ENCODE measurements at regions not wholly inside any gene's neighbourhood (a gene's known extent, or its start where the extent isn't known, plus 50 kb on each side); places are given as distances from the start of the nearest gene placed in this dataset.

DNA sequence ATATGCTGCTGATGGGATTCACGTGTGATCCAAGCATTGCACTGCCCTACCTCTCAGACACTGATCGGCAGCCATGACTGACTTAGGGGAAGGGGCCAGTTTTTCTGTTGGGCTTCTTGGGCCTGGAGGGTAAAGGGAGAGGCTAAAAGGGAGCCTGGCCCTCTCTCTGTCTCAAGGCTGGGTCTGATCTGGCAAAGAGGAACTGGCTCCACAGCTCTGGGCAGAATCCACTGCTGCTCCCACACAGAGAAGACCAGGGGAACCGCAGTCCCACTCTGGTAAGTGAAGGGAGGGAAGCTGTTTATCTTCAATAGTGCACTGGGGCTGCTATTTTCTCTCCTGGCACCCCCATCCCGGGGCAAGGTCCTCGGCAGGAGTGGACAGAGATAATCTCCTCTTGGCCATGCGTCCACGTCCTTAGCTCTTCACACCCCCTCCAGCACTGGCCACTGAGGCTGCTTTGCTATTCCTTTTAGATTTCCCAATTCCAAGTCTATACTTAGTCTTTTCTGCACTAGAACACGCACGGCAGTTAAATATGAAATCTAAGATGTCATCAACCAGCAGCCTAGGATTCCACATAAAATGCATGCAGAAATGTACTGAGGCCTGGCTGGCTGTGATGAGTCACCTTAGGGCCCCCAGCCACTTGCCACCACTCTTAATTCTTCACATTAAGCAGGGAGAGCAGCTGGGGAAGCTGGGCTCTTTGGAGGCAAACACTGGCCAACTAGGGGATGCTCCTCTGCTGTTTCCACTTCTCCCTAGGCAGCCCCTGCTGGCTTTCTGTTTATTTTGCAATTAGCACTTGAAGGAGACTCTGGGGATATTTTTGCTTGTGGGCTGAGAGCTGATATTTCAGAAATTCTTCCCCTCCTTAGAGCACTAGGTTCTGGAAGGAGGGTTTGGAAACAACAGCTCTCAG, 87.8 kb upstream of the ARMC2 start:
- Histone ChIP-seq H3K9ac (ENCODE audit: control insufficient read depth, extremely low read depth, insufficient read depth, low read length) (no peak overlapping the region), H3K9me3 (ENCODE audit: control insufficient read depth, low read depth, low read length) (no peaks in the 10 kb centered on the region), H3K9me1 (ENCODE audit: control insufficient read depth, extremely low read depth, insufficient read depth, low read length) (no peaks in the 10 kb centered on the region), H3K4me1 (ENCODE audit: control insufficient read depth, extremely low read depth, insufficient read depth, low read length) (peaks cover 3% of the 10 kb centered on the region), H3K36me3 (ENCODE audit: control insufficient read depth in 2 of 2, extremely low read depth in 1 of 2, insufficient read depth in 2 of 2, low read length in 2 of 2) (no peaks in the 10 kb centered on the region), H2AFZ (ENCODE audit: control insufficient read depth, low read length) (no peak overlapping the region), H3K79me2 (ENCODE audit: control insufficient read depth, insufficient read depth, low read length) (no peaks in the 10 kb centered on the region), H4K20me1 (ENCODE audit: control insufficient read depth, extremely low read depth, insufficient read depth, low read length) (no peaks in the 10 kb centered on the region), H3K4me2 (ENCODE audit: control insufficient read depth, extremely low read depth, insufficient read depth, low read depth, low read length) (no peak overlapping the region), H3K4me3 (ENCODE audit: control insufficient read depth in 2 of 3, extremely low read depth in 1 of 3, insufficient read depth in 2 of 3, low read depth in 1 of 3, low read length in 3 of 3) (no peak overlapping the region), H3K27ac (ENCODE audit: control insufficient read depth, insufficient read depth, low read length) (no peak overlapping the region), H3K27me3 (ENCODE audit: control insufficient read depth, extremely low read depth, insufficient read depth, low read length) (peaks cover 4% of the 10 kb centered on the region)
- TF ChIP-seq, protein P1, sequence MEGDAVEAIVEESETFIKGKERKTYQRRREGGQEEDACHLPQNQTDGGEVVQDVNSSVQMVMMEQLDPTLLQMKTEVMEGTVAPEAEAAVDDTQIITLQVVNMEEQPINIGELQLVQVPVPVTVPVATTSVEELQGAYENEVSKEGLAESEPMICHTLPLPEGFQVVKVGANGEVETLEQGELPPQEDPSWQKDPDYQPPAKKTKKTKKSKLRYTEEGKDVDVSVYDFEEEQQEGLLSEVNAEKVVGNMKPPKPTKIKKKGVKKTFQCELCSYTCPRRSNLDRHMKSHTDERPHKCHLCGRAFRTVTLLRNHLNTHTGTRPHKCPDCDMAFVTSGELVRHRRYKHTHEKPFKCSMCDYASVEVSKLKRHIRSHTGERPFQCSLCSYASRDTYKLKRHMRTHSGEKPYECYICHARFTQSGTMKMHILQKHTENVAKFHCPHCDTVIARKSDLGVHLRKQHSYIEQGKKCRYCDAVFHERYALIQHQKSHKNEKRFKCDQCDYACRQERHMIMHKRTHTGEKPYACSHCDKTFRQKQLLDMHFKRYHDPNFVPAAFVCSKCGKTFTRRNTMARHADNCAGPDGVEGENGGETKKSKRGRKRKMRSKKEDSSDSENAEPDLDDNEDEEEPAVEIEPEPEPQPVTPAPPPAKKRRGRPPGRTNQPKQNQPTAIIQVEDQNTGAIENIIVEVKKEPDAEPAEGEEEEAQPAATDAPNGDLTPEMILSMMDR (optimal IDR thresholded peaks at IDR 0.05 in 1 of 3, IDR thresholded peaks at IDR 0.05 in 1 of 3, conservative IDR thresholded peaks at IDR 0.05 in 1 of 3; ENCODE audit: extremely low read depth in 1 of 3, insufficient read depth in 2 of 3, low read length in 3 of 3) = no peak
- TF ChIP-seq EZH2 (IDR thresholded peaks at IDR 0.05; ENCODE audit: low read length) = no peak
- no peak for FAIRE-seq
- no peak for DNase-seq (ENCODE audit: low read depth, low spot score)
- dilution Hi-C loops (cut with MboI; ENCODE audit: extremely low pct_ligation_motif_present, low sequenced_read_pairs) = no loop called here

DNA sequence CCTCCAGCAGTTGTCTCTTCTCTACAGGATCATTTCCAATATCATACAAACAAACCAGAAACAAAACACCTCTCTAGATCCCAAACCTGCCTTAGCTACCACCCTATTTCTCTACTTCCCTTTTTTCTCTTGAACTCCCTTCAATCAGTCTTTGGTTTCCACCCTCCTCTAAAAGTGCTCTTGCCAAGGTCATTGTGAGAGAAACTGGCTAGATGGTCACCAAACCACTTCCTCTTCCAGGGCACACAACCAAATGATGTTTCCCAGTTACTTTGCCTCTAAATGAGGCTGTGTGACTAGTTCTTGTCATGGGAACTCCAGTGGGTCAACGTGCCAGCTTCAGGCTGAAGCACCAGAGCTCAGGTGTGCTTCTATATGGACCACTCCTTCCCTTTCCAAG, 85.8 kb upstream of the ARMC2 start:
- Histone ChIP-seq H3K9ac (ENCODE audit: control insufficient read depth, extremely low read depth, insufficient read depth, low read length) (no peak overlapping the region), H3K27me3 (ENCODE audit: control insufficient read depth, extremely low read depth, insufficient read depth, low read length) (peaks cover 4% of the 10 kb centered on the region), H3K79me2 (ENCODE audit: control insufficient read depth, insufficient read depth, low read length) (no peaks in the 10 kb centered on the region), H4K20me1 (ENCODE audit: control insufficient read depth, extremely low read depth, insufficient read depth, low read length) (no peaks in the 10 kb centered on the region), H3K9me1 (ENCODE audit: control insufficient read depth, extremely low read depth, insufficient read depth, low read length) (no peaks in the 10 kb centered on the region), H3K4me1 (ENCODE audit: control insufficient read depth, extremely low read depth, insufficient read depth, low read length) (no peaks in the 10 kb centered on the region), H2AFZ (ENCODE audit: control insufficient read depth, low read length) (no peak overlapping the region), H3K4me2 (ENCODE audit: control insufficient read depth, extremely low read depth, insufficient read depth, low read depth, low read length) (no peak overlapping the region), H3K4me3 (ENCODE audit: control insufficient read depth in 2 of 3, extremely low read depth in 1 of 3, insufficient read depth in 2 of 3, low read depth in 1 of 3, low read length in 3 of 3) (no peak overlapping the region), H3K9me3 (ENCODE audit: control insufficient read depth, low read depth, low read length) (no peaks in the 10 kb centered on the region), H3K36me3 (ENCODE audit: control insufficient read depth in 2 of 2, extremely low read depth in 1 of 2, insufficient read depth in 2 of 2, low read length in 2 of 2) (no peaks in the 10 kb centered on the region), H3K27ac (ENCODE audit: control insufficient read depth, insufficient read depth, low read length) (no peak overlapping the region)
- dilution Hi-C loops (cut with MboI; ENCODE audit: extremely low pct_ligation_motif_present, low sequenced_read_pairs) = no loop called here
- no peak for FAIRE-seq
- DNase-seq (ENCODE audit: low read depth, low spot score) = no peak
- TF ChIP-seq EZH2 (IDR thresholded peaks at IDR 0.05; ENCODE audit: low read length) = no peak
- TF ChIP-seq, protein P1 (optimal IDR thresholded peaks at IDR 0.05 in 1 of 3, IDR thresholded peaks at IDR 0.05 in 1 of 3, conservative IDR thresholded peaks at IDR 0.05 in 1 of 3; ENCODE audit: extremely low read depth in 1 of 3, insufficient read depth in 2 of 3, low read length in 3 of 3) = no peak

All from keratinocyte (primary cell).